Renal cortex interstitium (tissue), 11 donors: ENCODE measurements at regions not wholly inside any gene's neighbourhood (a gene's known extent, or its start where the extent isn't known, plus 50 kb on each side); places are given as distances from the start of the nearest gene placed in this dataset.
"Not testable (repeated sequence)": the region's sequence is repeated elsewhere in the genome, so short reads cannot be mapped to it uniquely, and the experiment has no call there.

Source experiments
- DNase-seq, 11 donors: peaks; one replicate each; pipeline ENCODE4 v3.0.0-alpha.2; 2013; ENCODE audit warnings: low read depth in 9 of 11, low spot score in 4 of 11; ENCODE audit errors: extremely low read depth in 1 of 11

- DNase-seq = no peak
These were observed 81.4 kb upstream of the CHD2 start for GRCh38 chr15:92818651-92819277.

- peak in 1 of 11 donors; percentile 63 for DNase-seq
These were observed 80.6 kb upstream of the CHD2 start for GRCh38 chr15:92819278-92820235.

- peak in 10 of 11 donors; percentile 85 to 93 (median 92) for DNase-seq
These were observed 79.7 kb upstream of the CHD2 start for GRCh38 chr15:92820236-92821021.

- DNase-seq = no peak
These were observed 78.5 kb upstream of the CHD2 start for GRCh38 chr15:92821491-92822116.

GRCh38 chr15:92822216-92823144 lies 77.6 kb upstream of the CHD2 start:
- peak in 1 of 11 donors; percentile 61 for DNase-seq

GRCh38 chr15:92825985-92826384 lies 74.1 kb upstream of the CHD2 start:
- no peak for DNase-seq

GRCh38 chr15:92827991-92828390 lies 72.1 kb upstream of the CHD2 start:
- DNase-seq = not testable (repeated sequence)

- no peak for DNase-seq
These were observed 70.2 kb upstream of the CHD2 start for GRCh38 chr15:92829875-92830274.

GRCh38 chr15:92831336-92831654 lies 68.8 kb upstream of the CHD2 start:
- no peak for DNase-seq

- DNase-seq = peak in 8 of 11 donors; percentile 75 to 95 (median 89)
These were observed 68.3 kb upstream of the CHD2 start for GRCh38 chr15:92831655-92832328.

GRCh38 chr15:92833106-92833433 lies 67.1 kb upstream of the CHD2 start:
- no peak for DNase-seq

- DNase-seq = no peak
These were observed 66.4 kb upstream of the CHD2 start for GRCh38 chr15:92833493-92834271.

- no peak for DNase-seq
These were observed 60.4 kb upstream of the CHD2 start for GRCh38 chr15:92839696-92840095.

GRCh38 chr15:92840149-92840548 lies 60.0 kb upstream of the CHD2 start:
- no peak for DNase-seq

GRCh38 chr15:92843326-92843725 lies 56.8 kb upstream of the CHD2 start:
- no peak for DNase-seq

GRCh38 chr15:92843814-92844213 lies 56.3 kb upstream of the CHD2 start:
- DNase-seq = no peak

GRCh38 chr15:92845126-92845508 lies 55.0 kb upstream of the CHD2 start:
- peak in 2 of 11 donors; percentile 51 to 55 for DNase-seq
